Lower leg skin (tissue), 3 donors: ENCODE measurements at regions not wholly inside any gene's neighbourhood (a gene's known extent, or its start where the extent isn't known, plus 50 kb on each side); places are given as distances from the start of the nearest gene placed in this dataset.

ENCODE experiments used
- CTCF ChIP-seq, 3 donors: fragments of 450-650 bp; IDR thresholded peaks; one replicate each; pipeline ENCODE4 v1.5.1; 2016; ENCODE audit warnings: antibody characterized with exemption in 3 of 3, mild to moderate bottlenecking in 3 of 3, moderate library complexity in 2 of 3
- POLR2A ChIP-seq, 2 donors: fragments of 450-650 bp; IDR thresholded peaks; one replicate each; pipeline ENCODE4 v1.6.1; 2016 to 2017; ENCODE audit warnings: antibody characterized with exemption in 2 of 2, mild to moderate bottlenecking in 1 of 2, moderate library complexity in 1 of 2

- TF ChIP-seq CTCF (IDR thresholded peaks at IDR 0.05) (no peak), POLR2A (IDR thresholded peaks at IDR 0.05) (no peak)
Observed at GRCh38 chr9:95584176-95584575, 67.4 kb upstream of the PTCH1 start.
